ENCODE measurements at regions not wholly inside any gene's neighbourhood (a gene's known extent, or its start where the extent isn't known, plus 50 kb on each side); places are given as distances from the start of the nearest gene placed in this dataset.
A peak's percentile ranks its signal among the peaks of the same experiment; 100 is the strongest.

DNA sequence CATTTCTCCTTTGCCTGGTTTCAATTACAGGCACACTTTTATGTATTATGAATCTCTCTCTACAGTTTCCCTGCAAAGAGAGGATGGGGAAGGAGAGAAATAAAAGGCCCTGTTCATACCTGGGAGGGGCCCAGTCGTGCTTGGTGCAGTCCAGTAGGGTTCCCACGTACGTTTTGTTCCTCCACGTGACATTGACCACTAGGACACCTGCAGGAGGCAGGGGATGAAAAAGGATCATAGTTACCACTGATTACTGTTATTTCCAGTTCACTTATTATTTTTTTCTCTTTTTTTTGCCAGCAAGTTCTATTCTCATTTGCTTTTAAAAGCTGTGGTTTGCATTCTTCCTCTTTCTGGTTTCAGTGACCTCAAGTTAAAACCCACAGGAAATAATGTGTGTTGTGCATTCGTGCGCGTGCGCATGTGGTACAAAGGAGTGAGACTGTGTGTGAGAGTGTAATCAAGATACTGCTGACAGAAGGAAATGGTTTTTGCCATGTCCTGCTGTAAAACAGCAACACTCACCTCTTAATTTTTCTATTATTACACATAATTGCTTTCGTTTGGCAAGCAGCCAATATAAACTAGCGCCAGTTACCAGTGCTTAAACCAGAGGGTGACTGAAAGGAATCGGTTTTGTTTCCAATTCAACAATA is 96.8 kb downstream of the ZNF608 start:
- FAIRE-seq (no peak), DNase-seq (ENCODE audit: low spot score in 2 of 2) (peak; percentile 32 to 38)

DNA sequence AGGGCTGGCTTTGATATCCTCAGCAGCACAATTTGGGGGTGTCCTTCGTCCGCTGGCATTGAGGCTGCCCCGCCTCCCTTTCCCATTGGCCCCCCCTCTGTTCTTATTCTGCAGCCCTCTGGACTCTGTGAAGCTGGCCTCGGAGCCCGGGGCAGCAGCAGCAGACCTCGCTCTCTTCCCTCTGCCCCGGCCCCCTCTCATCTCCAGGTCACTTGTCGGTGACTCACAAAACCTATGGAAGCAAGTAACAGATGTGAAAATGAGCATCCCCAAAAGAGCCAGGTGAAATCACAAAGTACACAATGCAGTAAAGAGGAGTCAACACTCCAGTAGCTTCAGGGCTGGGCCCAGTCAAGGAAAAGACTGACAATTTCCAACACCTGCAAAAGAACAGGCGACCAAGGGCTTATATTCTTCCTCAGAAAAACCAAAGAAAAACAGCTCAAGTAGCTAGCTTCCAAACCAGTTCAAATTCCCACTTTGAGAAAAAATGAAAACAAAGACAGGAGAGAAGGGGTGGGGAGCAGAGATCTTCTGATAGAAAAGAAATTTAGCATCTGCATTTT is 97.5 kb downstream of the ZNF608 start:
- no peak for DNase-seq (ENCODE audit: low spot score in 2 of 2)

DNA sequence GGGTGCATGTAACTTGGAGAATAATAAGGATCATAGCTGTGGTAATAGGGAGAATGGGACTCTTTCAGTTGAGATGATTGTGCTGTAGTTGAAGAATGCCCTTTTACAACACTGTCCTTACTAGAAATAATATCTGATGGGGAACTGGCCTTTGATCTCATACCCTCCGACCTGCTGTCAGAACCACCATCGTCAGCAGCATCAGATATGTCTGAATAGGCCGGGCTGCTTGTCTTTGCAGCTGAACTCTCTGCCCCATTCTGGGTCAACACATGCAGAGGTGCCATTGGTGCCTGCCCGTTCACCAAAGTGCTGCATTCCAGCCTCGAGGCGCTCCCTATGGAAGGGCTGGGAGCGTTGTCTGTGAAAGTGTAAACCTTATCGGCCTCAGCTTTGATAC is 99.1 kb downstream of the ZNF608 start:
- DNase-seq (ENCODE audit: low spot score in 2 of 2) (no peak), FAIRE-seq (no peak)

More for the DNA sequence above, 97.5 kb downstream of the ZNF608 start:
- FAIRE-seq = no peak

GRCh38 chr5:124645396-124645795 is 101.0 kb downstream of the ZNF608 start:
- FAIRE-seq (no peak), DNase-seq (ENCODE audit: low spot score in 2 of 2) (no peak)

DNA sequence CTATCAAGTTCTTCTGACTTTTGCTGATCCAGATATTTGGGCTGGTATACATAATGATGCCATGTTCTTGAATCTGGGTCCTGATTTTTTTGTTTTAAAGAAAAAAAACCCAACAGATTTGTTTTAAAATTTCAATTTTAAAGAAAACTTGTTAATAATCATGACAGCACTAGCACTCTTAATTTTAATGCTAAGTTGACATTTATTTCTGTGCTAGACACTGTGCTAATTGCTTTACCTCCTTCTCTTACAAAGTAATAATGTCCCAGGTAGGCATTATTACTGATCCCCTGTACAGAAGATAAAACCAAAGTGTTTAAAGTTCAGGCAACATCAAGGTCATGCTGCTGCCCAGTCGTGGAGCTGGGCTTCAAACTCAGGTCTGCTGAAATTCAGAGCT is 101.9 kb downstream of the ZNF608 start:
- FAIRE-seq (no peak), DNase-seq (ENCODE audit: low spot score in 2 of 2) (no peak)

DNA sequence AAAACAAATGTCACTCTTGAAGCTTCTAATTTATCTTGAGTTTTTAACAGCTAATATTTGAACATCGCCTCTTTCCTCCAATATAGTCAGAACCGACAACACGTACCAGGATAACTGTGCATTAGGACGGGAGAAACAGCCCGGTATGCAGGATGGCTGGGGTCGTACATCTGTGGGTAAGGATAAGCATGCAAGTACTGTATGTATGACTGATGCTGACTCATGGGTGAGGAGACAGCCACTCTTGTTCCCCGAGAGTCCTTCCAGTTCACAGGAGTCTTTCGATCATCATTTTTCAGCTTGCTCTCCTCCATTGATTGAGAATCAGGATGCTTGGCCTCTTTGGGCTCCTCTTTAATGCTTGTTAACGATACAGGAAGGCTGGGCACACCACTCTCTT is 102.3 kb downstream of the ZNF608 start:
- DNase-seq (ENCODE audit: low spot score in 2 of 2) (no peak), FAIRE-seq (no peak)

- DNase-seq (ENCODE audit: low spot score in 2 of 2) = no peak
- FAIRE-seq = no peak
Observed at GRCh38 chr5:124643336-124643735, 103.1 kb downstream of the ZNF608 start.

- FAIRE-seq (no peak), DNase-seq (ENCODE audit: low spot score in 2 of 2) (no peak)
Observed at GRCh38 chr5:124642151-124642550, 104.3 kb downstream of the ZNF608 start.

GRCh38 chr5:124641154-124641792 is 105.2 kb downstream of the ZNF608 start:
- FAIRE-seq = no peak

GRCh38 chr5:124639095-124639665 is 107.3 kb downstream of the ZNF608 start:
- DNase-seq (ENCODE audit: low spot score in 2 of 2) = no peak

More at GRCh38 chr5:124641154-124641792, 105.2 kb downstream of the ZNF608 start:
- no peak for DNase-seq (ENCODE audit: low spot score in 2 of 2)

DNA sequence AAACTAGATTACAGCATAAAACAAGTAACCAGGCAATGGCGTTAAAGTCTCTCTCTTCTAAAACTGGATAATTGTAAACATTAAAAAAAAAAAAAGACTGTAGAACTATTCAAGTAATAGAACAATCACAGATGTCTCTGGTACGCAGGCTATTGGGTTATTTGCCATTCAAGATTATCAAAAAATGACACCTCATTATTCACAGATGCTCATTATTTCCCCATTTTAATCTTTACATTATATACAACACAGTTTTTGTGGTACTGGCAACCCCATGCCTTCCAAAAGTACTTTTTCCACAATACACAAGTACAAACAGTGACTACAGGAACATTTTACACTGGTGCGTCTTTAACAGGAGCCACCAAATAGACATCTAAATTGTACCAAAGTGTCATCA is 109.4 kb downstream of the ZNF608 start:
- FAIRE-seq (no peak), DNase-seq (ENCODE audit: low spot score in 2 of 2) (no peak)

More at GRCh38 chr5:124639095-124639665, 107.3 kb downstream of the ZNF608 start:
- FAIRE-seq = no peak

DNA sequence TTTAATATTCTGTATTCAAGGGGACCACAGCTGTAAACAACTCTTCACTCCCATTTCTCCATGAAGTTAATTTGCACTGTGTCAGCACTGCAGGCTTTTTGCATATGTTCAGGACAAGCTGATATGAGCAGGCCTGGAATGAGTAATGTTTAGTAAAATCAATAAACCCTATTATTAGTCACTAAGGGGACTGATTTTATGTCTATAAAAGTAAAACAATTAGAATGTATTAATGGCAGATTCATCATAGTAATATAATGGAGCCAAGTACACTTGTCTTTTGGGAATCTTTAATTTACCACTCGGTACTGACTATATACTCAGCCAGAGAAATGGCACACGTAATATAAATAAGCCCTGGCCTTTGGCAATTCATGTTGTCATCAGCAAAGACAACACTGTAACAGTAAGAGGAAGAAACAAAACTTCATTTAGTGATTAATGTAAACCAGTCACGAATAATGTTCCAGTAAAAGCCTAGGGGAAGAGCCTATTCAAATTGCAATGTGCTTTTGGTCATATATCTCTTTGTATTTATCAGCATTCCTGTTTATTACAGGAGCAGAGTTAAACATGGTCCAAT is 111.6 kb downstream of the ZNF608 start:
- FAIRE-seq = no peak
- DNase-seq (ENCODE audit: low spot score in 2 of 2) = no peak

GRCh38 chr5:124634228-124634739 is 112.2 kb downstream of the ZNF608 start:
- no peak for DNase-seq (ENCODE audit: low spot score in 2 of 2)
- FAIRE-seq = no peak

DNA sequence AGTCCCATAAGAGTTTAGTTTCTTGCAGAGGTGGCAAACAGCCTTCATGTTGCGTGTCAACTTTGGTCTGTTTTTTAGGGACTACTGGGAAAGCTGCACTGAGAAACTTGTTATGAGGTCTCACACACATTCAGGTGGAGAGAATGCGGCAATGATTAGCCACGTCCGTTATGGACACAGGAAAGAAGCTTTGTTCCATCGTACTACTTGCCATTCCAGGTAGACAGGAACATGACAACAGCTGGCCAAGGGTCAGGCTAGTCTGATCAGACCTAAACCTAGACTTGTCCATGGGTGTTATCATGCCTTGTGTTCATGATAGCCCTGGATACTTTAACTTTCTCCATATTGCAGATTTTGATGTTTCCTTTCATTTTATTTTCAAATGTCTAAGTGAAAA is 113.2 kb downstream of the ZNF608 start:
- FAIRE-seq (no peak), DNase-seq (ENCODE audit: low spot score in 2 of 2) (no peak)

DNA sequence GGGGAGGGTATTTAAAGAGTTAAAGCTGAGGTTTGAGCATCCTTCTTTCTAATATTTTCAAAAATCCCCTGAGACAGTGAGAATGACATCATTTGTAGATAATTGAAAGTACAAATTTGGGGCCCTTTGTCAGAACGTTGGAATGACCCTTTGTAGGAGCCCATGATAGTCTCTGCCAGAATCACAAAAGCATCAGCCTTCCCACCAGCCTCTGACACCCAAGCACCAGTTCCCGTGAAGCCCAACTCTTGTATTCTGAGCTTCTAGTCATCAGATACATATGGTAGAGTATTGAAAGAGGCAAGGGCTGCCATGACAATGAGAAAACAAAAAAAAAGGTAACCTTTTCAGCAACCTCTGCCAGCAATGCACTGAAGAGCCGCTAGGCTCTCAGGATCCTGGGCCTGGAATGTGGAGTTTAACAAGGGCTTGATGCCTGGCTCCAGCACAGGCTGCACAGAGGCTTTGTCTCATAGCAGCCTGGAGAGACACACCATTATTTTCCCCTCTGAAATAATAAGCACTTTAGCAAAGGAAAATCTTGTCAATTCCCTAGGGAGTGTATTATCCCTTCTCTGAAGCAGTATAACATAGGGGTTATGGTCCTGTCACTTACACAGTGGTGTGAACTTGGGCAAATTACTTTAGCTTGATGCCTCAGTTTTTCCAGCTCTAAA is 114.4 kb downstream of the ZNF608 start:
- DNase-seq (ENCODE audit: low spot score in 2 of 2) (no peak), FAIRE-seq (no peak)

- no peak for DNase-seq (ENCODE audit: low spot score in 2 of 2)
- FAIRE-seq = no peak
Observed at GRCh38 chr5:124630767-124631704, 115.4 kb downstream of the ZNF608 start.

DNA sequence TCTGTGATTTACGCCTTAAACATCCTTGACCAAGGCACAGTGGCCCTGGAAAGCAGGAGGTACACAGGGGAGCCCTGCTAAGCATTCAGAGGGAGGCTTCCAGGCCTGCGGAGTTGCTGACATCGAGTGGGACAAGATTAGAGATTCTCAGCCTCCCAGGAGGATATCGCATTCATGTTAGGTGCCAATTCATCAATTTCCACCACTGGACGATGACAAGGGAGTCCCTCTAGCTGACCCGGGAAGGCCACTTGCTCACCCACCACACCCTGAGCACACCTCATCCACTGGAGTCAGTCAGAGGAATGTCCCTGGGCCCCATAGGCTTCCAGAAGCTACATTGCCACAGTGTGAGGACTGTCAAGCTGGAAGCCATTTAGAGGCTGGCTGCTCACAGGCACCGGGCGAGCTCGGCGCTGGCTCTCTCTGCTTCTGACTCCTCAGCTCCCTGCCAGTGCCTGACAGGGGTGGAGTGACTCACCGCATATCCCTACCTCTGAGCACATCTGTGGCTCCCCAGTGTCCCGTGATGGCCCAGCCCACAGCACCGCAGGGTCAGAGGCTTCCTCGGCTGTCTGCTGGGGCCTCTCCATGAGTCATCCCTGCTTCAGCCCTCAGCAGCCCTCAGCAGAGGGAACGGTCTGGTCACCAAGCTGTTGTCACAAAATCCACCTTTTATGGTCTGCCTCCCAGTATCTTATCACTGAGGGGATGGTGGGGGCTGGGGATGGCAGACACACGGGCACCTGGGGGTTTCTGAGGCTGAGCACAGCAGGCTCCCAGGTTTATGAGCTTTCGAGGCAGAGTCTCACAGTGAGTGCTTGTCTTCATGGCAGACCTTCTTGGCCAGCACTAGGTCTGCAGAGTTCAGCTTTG is 117.5 kb downstream of the ZNF608 start:
- FAIRE-seq (no peak), DNase-seq (ENCODE audit: low spot score in 2 of 2) (no peak)

DNA sequence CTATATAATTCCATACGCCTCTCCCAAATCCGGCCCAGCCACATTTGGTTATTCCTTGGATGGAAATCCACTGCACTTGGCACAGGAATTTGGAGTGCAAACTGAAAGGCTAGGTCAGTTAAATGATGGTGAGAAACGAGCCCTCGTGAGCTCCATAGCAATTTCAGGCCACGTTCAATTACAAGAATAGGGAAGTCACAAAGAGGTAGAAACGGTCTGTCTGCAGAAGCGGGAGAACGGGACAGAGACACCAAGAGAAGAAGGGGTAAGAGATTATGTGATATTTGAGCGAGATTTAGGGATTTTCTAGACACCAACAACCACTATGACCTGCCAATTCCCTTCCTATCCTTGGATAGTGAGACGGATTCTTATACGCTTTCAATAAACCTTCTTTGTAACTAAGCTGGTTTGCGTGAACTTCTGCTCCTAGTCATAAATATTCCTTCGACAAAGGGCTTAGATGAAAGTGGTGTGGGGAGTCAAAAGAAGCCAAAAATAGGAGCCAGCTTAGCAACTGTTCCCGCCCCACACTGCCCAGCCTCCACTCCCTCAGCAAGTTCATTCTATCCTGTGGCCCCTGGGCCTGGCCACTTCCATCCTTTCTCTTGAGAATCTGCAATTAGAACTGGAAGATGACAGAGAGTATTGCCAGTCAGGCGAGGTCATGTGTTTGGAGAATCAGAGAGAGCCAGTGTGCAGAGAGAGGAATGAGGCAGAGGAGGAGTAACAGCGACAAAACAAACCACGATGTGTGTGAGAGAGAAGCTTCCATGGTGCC is 118.4 kb downstream of the ZNF608 start:
- no peak for FAIRE-seq

More for the DNA sequence above, 118.4 kb downstream of the ZNF608 start:
- DNase-seq (ENCODE audit: low spot score in 2 of 2) = no peak

Measured in frontal cortex (tissue), 3 donors.